ENCODE measurements at regions not wholly inside any gene's neighbourhood (a gene's known extent, or its start where the extent isn't known, plus 50 kb on each side); places are given as distances from the start of the nearest gene placed in this dataset.
"Not testable (repeated sequence)": the region's sequence is repeated elsewhere in the genome, so short reads cannot be mapped to it uniquely, and the experiment has no call there.

- TF ChIP-seq NR2C2 (CRISPR knock-in tag; IDR thresholded peaks at IDR 0.05); FOXK1 (CRISPR knock-in tag; IDR thresholded peaks at IDR 0.05); ATF3 (CRISPR knock-in tag; conservative IDR thresholded peaks at IDR 0.05): not testable (repeated sequence)
These were observed 142.5 kb downstream of the OTOL1 start for GRCh38 chr3:161639095-161639494.

Data from WTC11 (cell line).